ENCODE measurements at regions not wholly inside any gene's neighbourhood (a gene's known extent, or its start where the extent isn't known, plus 50 kb on each side); places are given as distances from the start of the nearest gene placed in this dataset.
"Not testable (repeated sequence)": the region's sequence is repeated elsewhere in the genome, so short reads cannot be mapped to it uniquely, and the experiment has no call there.

GRCh38 chrX:65932173-65933084, 107.5 kb downstream of the VSIG4 start:
- DNase-seq (ENCODE audit: low read depth), result peak; percentile 44
- TF ChIP-seq MYC (IDR thresholded peaks at IDR 0.05; ENCODE audit: low read depth, low read length) (no peak), POLR2A (IDR thresholded peaks at IDR 0.05; ENCODE audit: extremely low read depth, insufficient read length) (no peak), MAX (IDR thresholded peaks at IDR 0.05; ENCODE audit: low read depth, low read length) (no peak), CTCF (IDR thresholded peaks at IDR 0.05; ENCODE audit: low read depth, low read length) (peak; percentile 8)
- H3K4me3 ChIP-seq (ENCODE audit: low read depth, low read length), result no peak overlapping the region

- no peak for DNase-seq (ENCODE audit: low read depth)
- TF ChIP-seq MAX (IDR thresholded peaks at IDR 0.05; ENCODE audit: low read depth, low read length) (no peak), MYC (IDR thresholded peaks at IDR 0.05; ENCODE audit: low read depth, low read length) (no peak), POLR2A (IDR thresholded peaks at IDR 0.05; ENCODE audit: extremely low read depth, insufficient read length) (no peak), CTCF (IDR thresholded peaks at IDR 0.05; ENCODE audit: low read depth, low read length) (no peak)
- no peak overlapping the region for H3K4me3 ChIP-seq (ENCODE audit: low read depth, low read length)
These were observed 111.4 kb downstream of the VSIG4 start for GRCh38 chrX:65928522-65928921.

GRCh38 chrX:65927386-65927785, 112.5 kb downstream of the VSIG4 start:
- DNase-seq (ENCODE audit: low read depth); H3K4me3 ChIP-seq (ENCODE audit: low read depth, low read length): not testable (repeated sequence)

- no peak for TF ChIP-seq POLR2A (IDR thresholded peaks at IDR 0.05; ENCODE audit: extremely low read depth, insufficient read length)
- no peak for TF ChIP-seq CTCF (IDR thresholded peaks at IDR 0.05; ENCODE audit: low read depth, low read length)
- peak; percentile 87 for TF ChIP-seq MAX (IDR thresholded peaks at IDR 0.05; ENCODE audit: low read depth, low read length)
- peak; percentile 93 for TF ChIP-seq MYC (IDR thresholded peaks at IDR 0.05; ENCODE audit: low read depth, low read length)
- H3K4me3 ChIP-seq (ENCODE audit: low read depth, low read length), result no peak overlapping the region
- DNase-seq (ENCODE audit: low read depth), result peak; percentile 70
These were observed 113.5 kb downstream of the VSIG4 start for GRCh38 chrX:65926095-65927019.

GRCh38 chrX:65925592-65925991, 114.3 kb downstream of the VSIG4 start:
- no peak overlapping the region for H3K4me3 ChIP-seq (ENCODE audit: low read depth, low read length)
- TF ChIP-seq MYC (IDR thresholded peaks at IDR 0.05; ENCODE audit: low read depth, low read length) (no peak), MAX (IDR thresholded peaks at IDR 0.05; ENCODE audit: low read depth, low read length) (no peak), POLR2A (IDR thresholded peaks at IDR 0.05; ENCODE audit: extremely low read depth, insufficient read length) (no peak), CTCF (IDR thresholded peaks at IDR 0.05; ENCODE audit: low read depth, low read length) (no peak)
- no peak for DNase-seq (ENCODE audit: low read depth)

GRCh38 chrX:65925005-65925404, 114.9 kb downstream of the VSIG4 start:
- no peak for TF ChIP-seq MYC (IDR thresholded peaks at IDR 0.05; ENCODE audit: low read depth, low read length)
- no peak for TF ChIP-seq POLR2A (IDR thresholded peaks at IDR 0.05; ENCODE audit: extremely low read depth, insufficient read length)
- no peak for TF ChIP-seq MAX (IDR thresholded peaks at IDR 0.05; ENCODE audit: low read depth, low read length)
- no peak for TF ChIP-seq CTCF (IDR thresholded peaks at IDR 0.05; ENCODE audit: low read depth, low read length)
- no peak overlapping the region for H3K4me3 ChIP-seq (ENCODE audit: low read depth, low read length)
- DNase-seq (ENCODE audit: low read depth), result peak; percentile 32
